GM18951 (cell line): ENCODE measurements at regions not wholly inside any gene's neighbourhood (a gene's known extent, or its start where the extent isn't known, plus 50 kb on each side); places are given as distances from the start of the nearest gene placed in this dataset.
"Not testable (repeated sequence)": the region's sequence is repeated elsewhere in the genome, so short reads cannot be mapped to it uniquely, and the experiment has no call there.

Experiments used
- POLR2A ChIP-seq: IDR thresholded peaks from 4 replicates; pipeline ENCODE4 v1.6.1; 2011; ENCODE audit warnings: mild to moderate bottlenecking; ENCODE audit not compliant: insufficient read length, insufficient read depth; ENCODE audit errors: extremely low read depth
- in situ Hi-C: fragments of 300-500 bp; cut with MboI; formaldehyde crosslinking; loops from one replicate; pipeline ENCODE4 v1.12.0; 2022; ENCODE audit warnings: low sequenced_read_pairs, mixed read lengths, inconsistent platforms; ENCODE audit not compliant: unreplicated experiment

DNA sequence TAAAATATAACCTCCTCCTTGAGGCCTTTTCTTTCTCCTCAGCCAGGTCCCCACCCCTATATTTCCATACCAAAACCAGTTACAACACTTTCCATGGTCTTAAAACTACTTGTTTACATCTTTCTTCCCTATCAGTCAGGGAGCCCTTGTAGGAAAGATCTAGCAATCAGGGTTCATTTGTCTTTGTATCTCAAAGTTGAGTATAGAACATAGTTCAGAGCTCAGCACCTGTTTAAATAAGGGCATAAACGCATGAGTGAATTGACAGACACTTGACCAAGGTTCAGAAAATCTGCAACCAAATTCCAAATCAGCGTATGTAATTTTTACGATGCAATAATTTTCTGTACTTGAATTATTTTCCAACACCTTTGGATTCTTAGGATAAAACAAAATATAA is 352.2 kb upstream of the MAGEB16 start:
- in situ Hi-C loops: no loop called here
- TF ChIP-seq POLR2A: no peak

DNA sequence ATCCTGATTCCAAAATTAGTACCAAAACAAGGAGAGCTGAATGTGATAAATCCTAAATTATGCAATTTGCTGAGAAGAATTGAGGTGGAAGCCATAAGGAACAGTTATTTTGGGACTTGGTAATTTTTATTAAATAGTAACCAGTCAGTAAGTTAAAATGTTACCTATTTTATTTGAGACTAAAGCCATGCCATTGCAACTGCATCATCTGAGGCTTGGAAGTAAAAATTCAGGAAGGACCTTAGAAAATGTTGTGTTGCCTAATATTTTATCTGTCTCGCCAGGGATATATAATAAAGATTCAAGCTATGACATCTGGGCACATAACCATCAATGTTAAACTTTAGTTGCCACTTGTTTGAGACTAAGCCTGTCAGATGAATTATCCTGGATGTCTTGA is 341.3 kb upstream of the MAGEB16 start:
- in situ Hi-C loops: no loop called here

DNA sequence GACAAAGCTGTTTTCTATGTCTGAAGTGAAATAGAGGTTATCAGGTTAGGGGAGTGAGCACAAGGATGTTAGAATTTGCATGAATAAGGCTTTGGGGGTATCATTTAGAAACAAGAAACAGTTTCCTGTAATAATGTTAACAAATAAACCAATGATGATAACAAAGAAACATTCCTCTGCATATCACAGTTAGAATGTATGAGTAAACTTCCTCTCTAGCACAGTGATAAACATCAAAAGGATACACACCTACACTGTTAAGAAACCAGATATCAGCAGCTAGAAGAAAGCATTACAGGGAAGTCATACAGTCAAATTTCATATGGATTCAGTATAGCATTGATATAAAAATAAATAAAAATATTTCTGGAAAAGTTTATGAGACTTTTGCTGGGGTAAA is 340.0 kb upstream of the MAGEB16 start:
- TF ChIP-seq POLR2A: no peak
- in situ Hi-C loops: no loop called here

More for the DNA sequence above, 341.3 kb upstream of the MAGEB16 start:
- no peak for TF ChIP-seq POLR2A

DNA sequence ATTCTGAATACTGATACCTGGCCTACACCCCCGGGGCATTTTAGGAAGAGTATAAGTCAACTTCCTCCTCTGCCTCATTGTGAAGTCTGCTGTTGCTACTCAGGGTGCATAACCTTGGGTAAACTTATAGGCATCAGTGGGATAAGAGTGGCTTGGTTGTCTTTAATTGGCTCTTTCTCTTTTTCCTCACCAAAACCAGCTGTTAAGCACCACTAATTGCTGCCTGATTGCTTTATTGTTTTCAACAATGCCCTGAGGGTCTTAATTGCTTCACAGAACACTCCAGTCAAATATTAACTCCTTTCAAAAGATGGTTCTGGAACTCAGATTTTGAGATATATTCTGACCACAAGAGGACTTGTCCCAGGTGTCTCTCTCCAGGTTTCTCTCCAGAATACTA is 337.0 kb upstream of the MAGEB16 start:
- in situ Hi-C loops: no loop called here
- no peak for TF ChIP-seq POLR2A

DNA sequence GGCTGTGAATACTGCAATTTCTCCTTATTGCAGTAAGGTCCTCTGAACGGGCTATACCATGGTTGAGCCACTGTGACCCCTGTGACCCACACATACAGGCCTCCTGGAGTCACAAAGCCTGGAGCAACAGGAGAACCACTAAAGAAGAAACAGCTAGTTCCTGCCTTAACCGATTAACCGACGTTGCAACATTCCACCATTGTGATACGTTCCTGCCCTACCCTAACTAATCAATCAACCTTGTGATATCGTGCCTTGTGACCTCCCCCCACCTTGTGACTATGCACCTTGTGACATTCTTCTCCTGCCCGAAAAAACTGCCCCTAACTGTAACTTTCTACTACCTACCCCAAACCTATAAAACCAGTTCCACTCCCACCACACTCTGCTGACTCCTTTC is 301.5 kb upstream of the MAGEB16 start:
- in situ Hi-C loops: not testable (repeated sequence)

DNA sequence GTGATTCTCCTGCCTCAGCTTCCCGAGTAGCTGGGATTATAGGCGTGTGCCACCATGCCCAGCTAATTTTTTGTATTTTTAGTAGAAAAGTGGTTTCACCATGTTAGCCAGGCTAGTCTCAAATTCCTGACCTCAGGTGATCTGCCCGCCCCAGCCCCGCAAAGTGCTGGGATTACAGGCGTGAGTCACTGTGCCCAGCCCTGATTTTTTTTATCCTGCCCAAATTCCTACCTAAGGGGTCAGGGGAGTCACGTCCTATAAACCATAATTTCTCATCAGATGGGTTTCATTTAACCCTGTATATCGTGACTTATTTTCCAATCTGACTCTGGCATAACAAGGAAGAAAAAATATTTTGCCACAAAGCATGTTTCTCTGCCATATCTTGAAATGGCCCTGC is 300.7 kb upstream of the MAGEB16 start:
- in situ Hi-C loops: not testable (repeated sequence)

DNA sequence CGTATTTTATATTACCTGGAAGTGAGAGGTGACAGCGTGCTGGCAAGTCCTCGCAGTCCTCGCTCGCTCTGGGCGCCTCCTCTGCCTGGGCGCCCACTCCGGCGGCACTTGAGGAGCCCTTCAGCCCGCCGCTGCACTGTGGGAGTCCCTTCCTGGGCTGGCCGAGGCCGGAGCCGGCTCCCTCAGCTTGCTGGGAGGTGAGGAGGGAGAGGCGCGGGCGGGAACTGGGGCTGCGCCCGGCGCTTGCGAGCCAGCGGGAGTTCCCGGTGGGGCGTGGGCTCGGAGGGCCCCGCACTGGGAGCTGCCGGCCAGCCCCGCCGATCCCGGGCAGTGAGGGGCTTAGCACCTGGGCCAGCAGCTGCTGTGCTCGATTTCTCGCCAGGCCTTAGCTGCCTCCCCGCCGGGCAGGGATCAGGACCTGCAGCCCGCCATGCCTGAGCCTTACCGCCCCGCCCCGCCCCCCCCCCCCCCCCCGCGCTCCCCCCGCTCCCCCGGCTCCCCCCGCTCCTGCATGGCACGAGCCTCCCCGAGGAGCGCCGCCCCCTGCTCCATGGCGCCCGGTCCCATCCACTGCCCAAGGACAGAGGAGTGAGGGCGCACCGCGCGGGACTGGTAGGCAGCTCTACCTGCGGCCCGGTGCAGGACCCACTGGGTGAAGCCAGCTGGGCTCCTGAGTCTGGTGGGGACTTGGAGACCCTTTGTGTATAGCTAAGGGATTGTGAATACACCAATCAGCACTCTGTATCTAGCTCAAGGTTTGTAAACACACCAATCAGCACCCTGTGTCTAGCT is 298.9 kb upstream of the MAGEB16 start:
- in situ Hi-C loops: no loop called here
- no peak for TF ChIP-seq POLR2A

DNA sequence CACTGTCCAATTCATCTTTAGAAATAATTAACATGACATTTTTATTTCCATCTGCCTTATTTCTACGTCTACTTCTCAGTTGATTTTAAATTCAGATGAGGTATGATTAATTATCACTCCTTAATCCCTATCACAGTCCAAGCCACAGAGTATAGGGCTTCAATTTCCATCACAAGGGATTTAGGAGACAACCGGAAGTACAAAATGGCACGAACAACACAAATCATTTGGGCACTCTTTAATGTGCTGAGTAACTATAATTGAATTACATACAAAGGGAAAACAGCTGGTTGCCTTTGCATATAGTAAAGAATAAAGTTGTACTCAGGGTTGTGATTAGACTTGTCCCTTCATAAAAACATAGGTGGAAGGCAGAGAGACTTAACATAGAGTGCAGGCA is 290.4 kb upstream of the MAGEB16 start:
- TF ChIP-seq POLR2A: no peak
- in situ Hi-C loops: no loop called here

DNA sequence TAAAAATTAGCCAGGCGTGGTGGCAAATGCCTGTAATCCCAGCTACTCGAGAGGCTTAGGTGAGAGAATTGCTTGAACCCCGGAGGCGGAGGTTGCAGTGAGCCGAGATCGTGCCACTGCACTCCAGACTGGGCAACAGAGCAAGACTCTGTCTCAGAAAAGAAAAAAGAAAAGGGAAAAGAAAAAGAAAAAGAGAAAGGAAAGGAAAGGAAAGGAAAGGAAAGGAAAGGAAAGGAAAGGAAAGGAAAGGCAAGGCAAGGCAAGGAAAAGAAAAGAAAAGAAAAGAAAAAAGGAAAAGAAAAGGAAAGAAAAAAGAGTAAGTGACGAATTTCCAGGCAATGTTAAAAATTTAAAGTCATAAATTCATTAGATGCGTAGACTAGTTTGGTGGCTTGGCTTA is 250.1 kb upstream of the MAGEB16 start:
- in situ Hi-C loops: not testable (repeated sequence)

DNA sequence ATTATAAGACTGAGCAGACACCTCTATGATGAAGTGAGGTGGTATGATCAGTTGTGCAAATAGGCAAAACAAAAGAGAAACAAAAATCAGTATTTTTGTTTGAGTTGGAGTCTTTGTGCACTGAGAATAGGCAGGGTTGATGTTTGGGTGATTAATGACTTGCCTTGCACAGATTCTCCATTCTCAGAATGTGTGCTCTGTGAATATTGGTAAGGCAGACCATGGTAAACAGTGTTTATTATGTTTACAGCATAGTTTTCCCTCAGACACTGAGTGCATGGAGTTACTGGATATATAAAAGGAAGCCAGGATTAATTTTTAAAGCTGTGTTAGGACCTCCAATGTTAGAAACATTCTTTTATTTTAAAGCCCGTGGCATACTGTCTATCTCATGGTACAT is 240.2 kb upstream of the MAGEB16 start:
- in situ Hi-C loops: no loop called here
- TF ChIP-seq POLR2A: no peak

DNA sequence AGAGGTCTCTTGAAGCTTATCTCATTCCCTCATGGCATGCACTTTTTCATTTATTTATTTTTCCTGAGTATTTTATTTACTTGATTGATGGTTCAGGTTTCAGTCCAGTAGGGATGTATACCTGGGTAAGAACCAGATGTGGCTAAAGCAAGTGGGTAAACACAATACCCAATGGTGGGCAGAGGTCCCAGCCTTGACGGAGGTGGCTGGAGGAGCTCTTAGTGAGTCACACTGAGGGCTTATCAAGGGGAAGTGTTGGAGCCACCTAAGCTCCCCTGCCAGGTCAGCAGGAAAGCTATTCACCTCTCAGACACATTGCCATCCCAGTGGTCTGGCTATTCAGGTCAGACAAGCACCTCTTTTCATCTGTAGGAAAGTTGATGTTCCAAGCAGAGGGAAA is 236.2 kb upstream of the MAGEB16 start:
- in situ Hi-C loops: no loop called here
- no peak for TF ChIP-seq POLR2A

DNA sequence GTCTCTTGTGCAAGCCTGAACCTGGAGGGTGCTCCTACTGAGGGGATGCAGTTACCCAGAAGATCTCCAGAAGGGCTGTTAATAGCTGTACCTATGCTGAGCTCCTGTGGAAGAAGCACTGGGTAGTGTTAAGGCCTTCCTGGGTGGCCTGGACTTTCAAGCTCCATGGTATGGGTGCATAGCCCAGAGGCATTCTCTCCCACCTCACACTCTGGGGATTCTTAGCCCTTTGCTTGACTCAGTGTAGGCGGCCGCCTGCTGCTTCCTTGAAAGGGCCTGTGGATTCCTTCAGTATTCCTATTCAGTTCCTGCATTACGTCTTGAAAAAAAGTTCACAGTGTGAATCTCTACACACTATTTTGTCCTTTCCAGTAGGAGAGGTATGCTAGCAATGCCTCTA is 235.7 kb upstream of the MAGEB16 start:
- in situ Hi-C loops: no loop called here
- TF ChIP-seq POLR2A: no peak

DNA sequence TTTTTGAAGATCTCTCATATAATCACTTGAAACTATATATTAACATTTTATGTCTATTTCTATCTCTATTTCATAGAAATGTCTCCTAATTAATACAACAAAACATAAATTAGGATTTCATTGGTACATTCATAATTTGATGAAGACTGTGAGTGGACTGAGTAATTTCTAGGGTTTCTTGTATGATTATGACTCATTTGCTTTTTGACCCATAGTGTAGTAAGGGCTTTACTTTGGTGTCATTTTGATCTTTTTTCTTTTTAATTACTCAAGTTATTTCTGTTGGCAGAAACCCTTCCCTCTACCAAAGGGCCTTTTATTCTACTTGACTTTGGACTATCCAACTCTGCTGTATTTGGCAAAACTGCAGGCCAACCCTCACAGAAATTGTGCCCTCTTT is 207.9 kb upstream of the MAGEB16 start:
- TF ChIP-seq POLR2A: no peak
- in situ Hi-C loops: no loop called here

DNA sequence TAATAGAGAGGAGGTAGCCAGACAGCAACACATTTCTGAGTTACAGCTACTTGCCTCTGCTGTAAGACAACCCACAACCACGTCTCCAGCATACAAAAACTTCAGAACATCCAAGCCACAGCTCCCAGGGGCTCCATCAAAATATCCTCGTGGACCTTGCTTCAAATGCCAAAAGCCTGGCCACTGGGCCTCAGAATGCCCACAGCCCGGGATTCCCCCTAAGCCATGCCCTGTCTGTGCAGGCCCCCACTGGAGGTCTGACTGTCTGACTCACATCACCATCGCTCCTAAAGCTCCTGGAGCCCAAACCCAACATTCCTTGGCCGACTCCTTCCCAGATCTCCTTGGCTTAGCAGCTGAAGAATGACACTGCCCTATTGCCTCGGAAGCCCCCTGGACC is 186.6 kb upstream of the MAGEB16 start:
- in situ Hi-C loops: not testable (repeated sequence)

DNA sequence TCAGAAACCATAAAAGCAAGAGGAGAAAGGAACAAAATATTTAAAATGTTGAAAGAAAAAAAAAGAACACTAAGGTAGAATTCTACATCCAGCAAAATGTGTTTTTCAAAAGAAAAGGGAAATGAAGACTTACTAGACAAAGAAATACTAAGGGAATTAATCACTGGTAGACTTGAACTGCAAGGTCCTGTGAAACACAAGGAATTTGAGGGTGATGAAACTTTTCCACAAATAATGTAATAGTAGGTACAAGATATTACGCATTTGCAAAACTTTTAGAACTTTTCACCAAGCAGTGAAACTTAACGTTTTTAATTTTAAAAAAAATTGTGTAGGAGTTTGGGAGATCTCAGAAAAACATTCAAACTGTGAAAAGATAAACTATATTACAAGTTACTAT is 180.3 kb upstream of the MAGEB16 start:
- in situ Hi-C loops: no loop called here
- no peak for TF ChIP-seq POLR2A
